AG04450 (cell line): ENCODE measurements at regions not wholly inside any gene's neighbourhood (a gene's known extent, or its start where the extent isn't known, plus 50 kb on each side); places are given as distances from the start of the nearest gene placed in this dataset.

Source experiments
- CTCF ChIA-PET: fragments of 300-600, 350-600 bp; formaldehyde crosslinking; extraction: SDS; loops from one replicate; lab custom pipeline; 2022; ENCODE audit warnings: antibody characterized with exemption, inconsistent platforms; lab: Charles Lee
- POLR2A ChIA-PET: fragments of 350-600 bp; formaldehyde crosslinking; extraction: SDS; loops from one replicate; lab custom pipeline; 2021; ENCODE audit warnings: antibody characterized with exemption, inconsistent platforms; lab: Yijun Ruan, JAX
- DNase-seq: peaks from one replicate; pipeline ENCODE4 v3.0.0-alpha.2; 2011; ENCODE audit warnings: low read depth, low spot score
- H3K27ac ChIP-seq: one replicate; pipeline ENCODE4 v1.5.1; 2012; ENCODE audit warnings: low read depth, low read length, control low read depth
- H3K27me3 ChIP-seq: one replicate; pipeline ENCODE4 v1.6.0; 2012; ENCODE audit warnings: low read length; ENCODE audit not compliant: control insufficient read depth, insufficient read depth
- H3K4me3 ChIP-seq: 2 replicates; pipeline ENCODE4 v1.5.1; 2011; ENCODE audit warnings: mild to moderate bottlenecking, low read depth, low read length, control low read depth
- H3K9me3 ChIP-seq: 2 replicates; pipeline ENCODE4 v1.5.1; 2012; ENCODE audit warnings: low read length; ENCODE audit not compliant: control insufficient read depth, insufficient read depth
- TF ChIP-seq, protein P1 (sequence below): IDR thresholded peaks from 2 replicates; pipeline ENCODE4 v1.5.1; 2011; ENCODE audit warnings: low read depth, low read length, control low read depth, inconsistent platforms

DNA sequence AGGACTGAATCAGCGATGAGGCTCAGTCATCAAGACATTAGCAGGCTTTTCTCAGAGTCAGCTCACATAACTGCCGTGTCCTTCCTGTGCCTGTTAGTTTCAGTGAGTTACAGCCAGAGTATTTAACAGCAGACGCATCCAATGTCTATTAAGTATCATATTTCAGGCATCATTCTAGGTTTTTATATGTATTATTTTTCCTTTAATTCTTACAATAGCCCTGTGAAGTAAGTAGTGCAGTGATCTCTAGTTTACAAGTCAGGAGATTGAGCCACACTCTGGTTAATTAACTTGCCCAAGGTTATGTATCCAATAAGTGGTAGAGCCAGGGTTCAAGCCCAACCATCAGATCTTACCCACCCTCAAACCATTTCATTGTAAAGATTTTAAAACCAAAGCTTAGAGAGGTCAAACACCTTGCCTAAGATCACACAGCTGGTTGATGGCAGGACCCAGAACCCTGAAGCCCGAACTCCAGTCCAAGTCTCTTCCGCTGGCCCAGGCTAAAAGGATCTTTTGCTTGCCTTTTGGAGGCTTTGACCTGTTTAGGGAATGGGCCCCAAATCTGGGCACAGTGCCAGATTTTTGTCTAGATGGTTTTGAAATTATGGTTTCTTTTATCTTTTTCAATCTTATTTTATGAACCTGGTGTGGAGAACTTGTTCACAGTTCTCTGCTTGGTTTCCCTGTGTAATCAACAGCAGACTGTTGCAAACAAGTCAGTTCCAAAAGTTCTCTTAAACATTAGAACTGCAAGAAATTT, 261.2 kb upstream of the CLINT1 start:
- H3K27ac ChIP-seq = no peak overlapping the region

GRCh38 chr5:158117467-158118160, 258.7 kb upstream of the CLINT1 start:
- TF ChIP-seq, protein P1, sequence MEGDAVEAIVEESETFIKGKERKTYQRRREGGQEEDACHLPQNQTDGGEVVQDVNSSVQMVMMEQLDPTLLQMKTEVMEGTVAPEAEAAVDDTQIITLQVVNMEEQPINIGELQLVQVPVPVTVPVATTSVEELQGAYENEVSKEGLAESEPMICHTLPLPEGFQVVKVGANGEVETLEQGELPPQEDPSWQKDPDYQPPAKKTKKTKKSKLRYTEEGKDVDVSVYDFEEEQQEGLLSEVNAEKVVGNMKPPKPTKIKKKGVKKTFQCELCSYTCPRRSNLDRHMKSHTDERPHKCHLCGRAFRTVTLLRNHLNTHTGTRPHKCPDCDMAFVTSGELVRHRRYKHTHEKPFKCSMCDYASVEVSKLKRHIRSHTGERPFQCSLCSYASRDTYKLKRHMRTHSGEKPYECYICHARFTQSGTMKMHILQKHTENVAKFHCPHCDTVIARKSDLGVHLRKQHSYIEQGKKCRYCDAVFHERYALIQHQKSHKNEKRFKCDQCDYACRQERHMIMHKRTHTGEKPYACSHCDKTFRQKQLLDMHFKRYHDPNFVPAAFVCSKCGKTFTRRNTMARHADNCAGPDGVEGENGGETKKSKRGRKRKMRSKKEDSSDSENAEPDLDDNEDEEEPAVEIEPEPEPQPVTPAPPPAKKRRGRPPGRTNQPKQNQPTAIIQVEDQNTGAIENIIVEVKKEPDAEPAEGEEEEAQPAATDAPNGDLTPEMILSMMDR = no peak
- H3K9me3 ChIP-seq = no peaks in the 10 kb centered on the region
- DNase-seq = no peak
- no peak overlapping the region for H3K4me3 ChIP-seq
- CTCF ChIA-PET = no interaction called here
- no peaks in the 10 kb centered on the region for H3K27me3 ChIP-seq
- POLR2A ChIA-PET = no interaction called here
- H3K27ac ChIP-seq = no peak overlapping the region

More for the DNA sequence above, 261.2 kb upstream of the CLINT1 start:
- no peak for DNase-seq
- ChIA-PET POLR2A (no interaction called here), CTCF (interaction anchor here (0.5 to 1.3 kb wide), 3 partner anchors 45 to 575 kb away, joined by 4 to 5 read pairs (median 4); no protein-coding TSS in a partner anchor)
- no peak overlapping the region for H3K4me3 ChIP-seq
- TF ChIP-seq, protein P1 = no peak
- H3K9me3 ChIP-seq = no peaks in the 10 kb centered on the region
- no peaks in the 10 kb centered on the region for H3K27me3 ChIP-seq

DNA sequence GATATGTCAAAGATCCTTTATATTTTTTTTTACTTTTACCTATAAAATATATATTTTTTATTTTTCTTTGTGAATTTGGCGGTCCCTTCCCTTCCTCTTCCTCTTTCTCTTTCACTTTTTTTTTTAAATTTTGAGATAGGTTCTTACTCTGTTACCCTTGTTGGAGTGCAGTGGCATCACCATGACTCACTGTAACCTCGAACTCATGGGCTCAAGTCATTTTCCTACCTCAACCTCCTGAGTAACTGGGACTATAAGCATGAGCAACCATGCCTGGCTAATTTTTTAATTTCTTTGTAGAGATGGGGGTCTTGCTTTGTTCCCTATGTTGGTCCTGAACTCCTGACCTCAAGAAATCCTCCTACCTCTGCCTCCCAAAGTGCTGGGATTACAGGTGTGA, 258.0 kb upstream of the CLINT1 start:
- DNase-seq = no peak
- ChIA-PET POLR2A (no interaction called here), CTCF (no interaction called here)
- TF ChIP-seq, protein P1 = no peak
- Histone ChIP-seq H3K4me3 (no peak overlapping the region), H3K9me3 (no peaks in the 10 kb centered on the region), H3K27me3 (no peaks in the 10 kb centered on the region), H3K27ac (no peak overlapping the region)

GRCh38 chr5:158115468-158115867, 256.5 kb upstream of the CLINT1 start:
- Histone ChIP-seq H3K27me3 (no peaks in the 10 kb centered on the region), H3K4me3 (no peak overlapping the region), H3K27ac (no peak overlapping the region), H3K9me3 (no peaks in the 10 kb centered on the region)
- ChIA-PET POLR2A (no interaction called here), CTCF (interaction anchor here (0.9 to 1.4 kb wide), 2 partner anchors 40 to 580 kb away, joined by 4 to 7 read pairs; no protein-coding TSS in a partner anchor)
- TF ChIP-seq, protein P1 = no peak
- no peak for DNase-seq

GRCh38 chr5:158108177-158108576, 249.2 kb upstream of the CLINT1 start:
- DNase-seq = no peak
- no peaks in the 10 kb centered on the region for H3K27me3 ChIP-seq
- no peak overlapping the region for H3K27ac ChIP-seq
- ChIA-PET POLR2A (no interaction called here), CTCF (no interaction called here)
- H3K4me3 ChIP-seq = no peak overlapping the region
- H3K9me3 ChIP-seq = no peaks in the 10 kb centered on the region
- TF ChIP-seq, protein P1 = no peak
